HEK293 (cell line): ENCODE measurements at regions not wholly inside any gene's neighbourhood (a gene's known extent, or its start where the extent isn't known, plus 50 kb on each side); places are given as distances from the start of the nearest gene placed in this dataset.
A peak's percentile ranks its signal among the peaks of the same experiment; 100 is the strongest.

ENCODE experiments used
- CTCF ChIA-PET: fragments of 350-600 bp; formaldehyde crosslinking; extraction: SDS; loops from one replicate; lab custom pipeline; 2021; ENCODE audit warnings: antibody characterized with exemption; lab: Yijun Ruan, JAX
- POLR2A ChIA-PET: fragments of 300-600 bp; formaldehyde crosslinking; extraction: SDS; loops from one replicate; lab custom pipeline; 2020; ENCODE audit warnings: antibody characterized with exemption, inconsistent platforms; lab: Yijun Ruan, JAX
- H3K27ac ChIP-seq: fragments of 200-500 bp; sonication (Bioruptor generic); 2 replicates; pipeline ENCODE4 v1.5.1; 2014; ENCODE audit warnings: low read depth, low read length, control low read depth, inconsistent platforms; ENCODE audit errors: extremely low read depth
- H3K36me3 ChIP-seq, 2 experiments: fragments of 200-500 bp in 1 of 2; sonication (Bioruptor generic) in 1 of 2; 1 replicate in 1 of 2; 2 replicates in 1 of 2; pipeline ENCODE4 v1.5.1; 2014 to 2017; ENCODE audit warnings: inconsistent platforms in 2 of 2, low read length in 2 of 2; ENCODE audit not compliant: control insufficient read depth in 2 of 2, insufficient read depth in 1 of 2
- H3K4me1 ChIP-seq: fragments of 200-500 bp; sonication (Bioruptor generic); 2 replicates; pipeline ENCODE4 v1.5.1; 2014; ENCODE audit warnings: mild to moderate bottlenecking, low read length, inconsistent platforms; ENCODE audit not compliant: control insufficient read depth, insufficient read depth
- H3K4me3 ChIP-seq: 2 replicates; pipeline ENCODE4 v1.5.1; 2011; ENCODE audit warnings: low read depth, mild to moderate bottlenecking, control low read depth, low read length, moderate library complexity
- H3K9me3 ChIP-seq: fragments of 200-500 bp; sonication (Bioruptor generic); 2 replicates; pipeline ENCODE4 v1.5.1; 2014; ENCODE audit warnings: low read depth, low read length, inconsistent platforms; ENCODE audit not compliant: control insufficient read depth, insufficient read depth
- KLF8 ChIP-seq: fragments of 450-650 bp; formaldehyde crosslinking; IDR thresholded peaks from 2 replicates; pipeline ENCODE4 v1.5.1; 2016; ENCODE audit warnings: missing biosample characterization, missing genetic modification characterization
- MEIS1 ChIP-seq: sonication (generic); formaldehyde crosslinking; IDR thresholded peaks from 2 replicates; pipeline ENCODE4 v1.8.1; 2022; ENCODE audit warnings: missing genetic modification reagents, mild to moderate bottlenecking, borderline replicate concordance
- PBX3 ChIP-seq: sonication (generic); formaldehyde crosslinking; IDR thresholded peaks from 2 replicates; pipeline ENCODE4 v1.8.1; 2022; ENCODE audit warnings: mild to moderate bottlenecking, moderate library complexity, missing genetic modification reagents
- PRDM1 ChIP-seq: fragments of 450-650 bp; formaldehyde crosslinking; IDR thresholded peaks from 2 replicates; pipeline ENCODE4; 2016; ENCODE audit warnings: missing biosample characterization, missing genetic modification characterization
- ZBTB1 ChIP-seq: fragments of 450-650 bp; formaldehyde crosslinking; IDR thresholded peaks from 2 replicates; pipeline ENCODE4 v1.5.1; 2016; ENCODE audit warnings: missing biosample characterization, missing genetic modification characterization
- ZEB2 ChIP-seq: fragments of 450-650 bp; formaldehyde crosslinking; IDR thresholded peaks from 2 replicates; pipeline ENCODE4 v1.5.1; 2016; ENCODE audit warnings: missing biosample characterization, missing genetic modification characterization
- ZIC2 ChIP-seq: fragments of 450-650 bp; formaldehyde crosslinking; IDR thresholded peaks from 2 replicates; pipeline ENCODE4 v1.5.1; 2016; ENCODE audit warnings: missing biosample characterization, missing genetic modification characterization
- ZNF133 ChIP-seq: fragments of 450-650 bp; formaldehyde crosslinking; IDR thresholded peaks from 2 replicates; pipeline ENCODE4 v1.5.1; 2016; ENCODE audit warnings: missing biosample characterization, missing genetic modification characterization
- ZNF138 ChIP-seq: fragments of 450-650 bp; formaldehyde crosslinking; IDR thresholded peaks from 2 replicates; pipeline ENCODE4 v1.5.1; 2016; ENCODE audit warnings: missing biosample characterization, missing genetic modification characterization, borderline replicate concordance
- ZNF146 ChIP-seq: fragments of 450-650 bp; formaldehyde crosslinking; IDR thresholded peaks from 2 replicates; pipeline ENCODE4 v1.5.1; 2016; ENCODE audit warnings: missing biosample characterization, missing genetic modification characterization
- ZNF202 ChIP-seq: fragments of 450-650 bp; formaldehyde crosslinking; IDR thresholded peaks from 2 replicates; pipeline ENCODE4 v1.5.1; 2016; ENCODE audit warnings: missing biosample characterization, missing genetic modification characterization, borderline replicate concordance
- ZNF248 ChIP-seq: fragments of 450-650 bp; formaldehyde crosslinking; IDR thresholded peaks from 2 replicates; pipeline ENCODE4 v1.5.1; 2017; ENCODE audit warnings: missing biosample characterization, missing genetic modification characterization
- ZNF292 ChIP-seq: fragments of 450-650 bp; formaldehyde crosslinking; IDR thresholded peaks from 2 replicates; pipeline ENCODE4 v1.5.1; 2016; ENCODE audit warnings: low read depth, missing biosample characterization, missing genetic modification characterization, borderline replicate concordance
- ZNF366 ChIP-seq: fragments of 450-650 bp; formaldehyde crosslinking; conservative IDR thresholded peaks from 2 replicates; pipeline ENCODE4 v1.5.1; 2016; ENCODE audit warnings: missing biosample characterization, missing genetic modification characterization
- ZNF449 ChIP-seq: fragments of 450-650 bp; formaldehyde crosslinking; IDR thresholded peaks from 2 replicates; pipeline ENCODE4 v1.5.1; 2017; ENCODE audit warnings: missing biosample characterization, mild to moderate bottlenecking, missing genetic modification characterization, moderate library complexity
- ZNF521 ChIP-seq: fragments of 450-650 bp; formaldehyde crosslinking; IDR thresholded peaks from 2 replicates; pipeline ENCODE4 v1.5.1; 2017; ENCODE audit warnings: missing biosample characterization, mild to moderate bottlenecking, missing genetic modification characterization
- ZNF600 ChIP-seq: fragments of 450-650 bp; formaldehyde crosslinking; IDR thresholded peaks from 2 replicates; pipeline ENCODE4 v1.5.1; 2016; ENCODE audit warnings: missing biosample characterization, missing genetic modification characterization
- ZSCAN23 ChIP-seq: fragments of 450-650 bp; formaldehyde crosslinking; IDR thresholded peaks from 2 replicates; pipeline ENCODE4 v1.5.1; 2016; ENCODE audit warnings: missing biosample characterization, missing genetic modification characterization
- ZXDB ChIP-seq: fragments of 450-650 bp; formaldehyde crosslinking; IDR thresholded peaks from 2 replicates; pipeline ENCODE4 v1.5.1; 2016; ENCODE audit warnings: missing biosample characterization, missing genetic modification characterization
- TF ChIP-seq, protein P1 (sequence below): fragments of 450-650 bp; formaldehyde crosslinking; IDR thresholded peaks from 2 replicates; pipeline ENCODE4 v1.5.1; 2016; ENCODE audit warnings: missing biosample characterization, missing genetic modification characterization
- TF ChIP-seq, protein P2 (sequence below): fragments of 450-650 bp; formaldehyde crosslinking; IDR thresholded peaks from 2 replicates; pipeline ENCODE4 v1.5.1; 2016; ENCODE audit warnings: missing biosample characterization, missing genetic modification characterization
- TF ChIP-seq, protein P3 (sequence below): fragments of 450-650 bp; formaldehyde crosslinking; IDR thresholded peaks from 2 replicates; pipeline ENCODE4 v1.5.1; 2016; ENCODE audit warnings: missing biosample characterization, missing genetic modification characterization
- TF ChIP-seq, protein P4 (sequence below): fragments of 450-650 bp; formaldehyde crosslinking; IDR thresholded peaks from 2 replicates; pipeline ENCODE4 v1.5.1; 2016; ENCODE audit warnings: missing biosample characterization, missing genetic modification characterization
- TF ChIP-seq, protein P5 (sequence below): fragments of 450-650 bp; formaldehyde crosslinking; IDR thresholded peaks from 2 replicates; pipeline ENCODE4 v1.5.1; 2016; ENCODE audit warnings: missing biosample characterization, missing genetic modification characterization

- TF ChIP-seq KLF8 (tag by site-specific recombination) = 0 out of 2 replicates have a peak, but pooled peaks have one; percentile 12
- 0 out of 2 replicates have a peak, but pooled peaks have one; percentile 8 for TF ChIP-seq ZNF292 (tag by site-specific recombination)
- TF ChIP-seq, protein P1, sequence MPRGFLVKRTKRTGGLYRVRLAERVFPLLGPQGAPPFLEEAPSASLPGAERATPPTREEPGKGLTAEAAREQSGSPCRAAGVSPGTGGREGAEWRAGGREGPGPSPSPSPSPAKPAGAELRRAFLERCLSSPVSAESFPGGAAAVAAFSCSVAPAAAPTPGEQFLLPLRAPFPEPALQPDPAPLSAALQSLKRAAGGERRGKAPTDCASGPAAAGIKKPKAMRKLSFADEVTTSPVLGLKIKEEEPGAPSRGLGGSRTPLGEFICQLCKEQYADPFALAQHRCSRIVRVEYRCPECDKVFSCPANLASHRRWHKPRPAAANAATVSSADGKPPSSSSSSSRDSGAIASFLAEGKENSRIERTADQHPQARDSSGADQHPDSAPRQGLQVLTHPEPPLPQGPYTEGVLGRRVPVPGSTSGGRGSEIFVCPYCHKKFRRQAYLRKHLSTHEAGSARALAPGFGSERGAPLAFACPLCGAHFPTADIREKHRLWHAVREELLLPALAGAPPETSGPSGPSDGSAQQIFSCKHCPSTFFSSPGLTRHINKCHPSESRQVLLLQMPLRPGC = 0 out of 2 replicates have a peak, but pooled peaks have one; percentile 39
- TF ChIP-seq, protein P2, sequence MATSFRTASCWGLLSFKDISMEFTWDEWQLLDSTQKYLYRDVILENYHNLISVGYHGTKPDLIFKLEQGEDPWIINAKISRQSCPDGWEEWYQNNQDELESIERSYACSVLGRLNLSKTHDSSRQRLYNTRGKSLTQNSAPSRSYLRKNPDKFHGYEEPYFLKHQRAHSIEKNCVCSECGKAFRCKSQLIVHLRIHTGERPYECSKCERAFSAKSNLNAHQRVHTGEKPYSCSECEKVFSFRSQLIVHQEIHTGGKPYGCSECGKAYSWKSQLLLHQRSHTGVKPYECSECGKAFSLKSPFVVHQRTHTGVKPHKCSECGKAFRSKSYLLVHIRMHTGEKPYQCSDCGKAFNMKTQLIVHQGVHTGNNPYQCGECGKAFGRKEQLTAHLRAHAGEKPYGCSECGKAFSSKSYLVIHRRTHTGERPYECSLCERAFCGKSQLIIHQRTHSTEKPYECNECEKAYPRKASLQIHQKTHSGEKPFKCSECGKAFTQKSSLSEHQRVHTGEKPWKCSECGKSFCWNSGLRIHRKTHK (tag by site-specific recombination) = no peak
- TF ChIP-seq, protein P3, sequence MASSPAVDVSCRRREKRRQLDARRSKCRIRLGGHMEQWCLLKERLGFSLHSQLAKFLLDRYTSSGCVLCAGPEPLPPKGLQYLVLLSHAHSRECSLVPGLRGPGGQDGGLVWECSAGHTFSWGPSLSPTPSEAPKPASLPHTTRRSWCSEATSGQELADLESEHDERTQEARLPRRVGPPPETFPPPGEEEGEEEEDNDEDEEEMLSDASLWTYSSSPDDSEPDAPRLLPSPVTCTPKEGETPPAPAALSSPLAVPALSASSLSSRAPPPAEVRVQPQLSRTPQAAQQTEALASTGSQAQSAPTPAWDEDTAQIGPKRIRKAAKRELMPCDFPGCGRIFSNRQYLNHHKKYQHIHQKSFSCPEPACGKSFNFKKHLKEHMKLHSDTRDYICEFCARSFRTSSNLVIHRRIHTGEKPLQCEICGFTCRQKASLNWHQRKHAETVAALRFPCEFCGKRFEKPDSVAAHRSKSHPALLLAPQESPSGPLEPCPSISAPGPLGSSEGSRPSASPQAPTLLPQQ (tag by site-specific recombination) = 0 out of 2 replicates have a peak, but pooled peaks have one; percentile 34
- TF ChIP-seq ZNF600 (tag by site-specific recombination) = peak; percentile 84
- TF ChIP-seq ZEB2 (tag by site-specific recombination) = peak; percentile 66; the same call in 1 of the 2 replicates
- 0 out of 2 replicates have a peak, but pooled peaks have one; percentile 35 for TF ChIP-seq ZNF449 (tag by site-specific recombination)
- 0 out of 2 replicates have a peak, but pooled peaks have one; percentile 31 for TF ChIP-seq ZNF366 (tag by site-specific recombination)
Observed at GRCh38 chr15:70582143-70582945, 181.0 kb downstream of the UACA start (continued).

DNA sequence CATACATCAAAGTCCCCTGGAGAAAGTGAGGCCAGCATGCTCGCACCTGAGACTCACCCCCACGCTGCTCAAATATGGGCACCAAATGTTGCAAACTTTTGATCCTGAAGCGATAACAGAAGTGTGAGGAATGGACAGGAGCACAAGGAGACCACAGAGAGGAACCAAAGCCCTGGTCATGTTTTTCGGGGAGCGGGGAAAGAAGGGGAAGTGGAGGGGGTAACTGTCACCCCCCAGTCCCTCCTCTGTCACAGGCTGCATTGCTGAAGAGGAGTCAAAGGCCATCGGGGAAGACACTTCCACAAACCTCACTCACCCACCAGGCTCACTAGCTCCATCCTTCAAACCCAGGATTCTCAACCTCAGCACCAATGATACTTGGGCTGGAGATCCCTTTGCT, 182.4 kb downstream of the UACA start:
- ChIA-PET POLR2A (interaction anchor here (1.0 kb wide), 1 partner anchor 73 kb away, joined by 3 read pairs; no protein-coding TSS in a partner anchor), CTCF (interaction anchor here (0.7 to 7.6 kb wide), 3 partner anchors 11 to 487 kb away, joined by 3 to 50 read pairs (median 46); no protein-coding TSS in a partner anchor)
- no peaks in the 10 kb centered on the region for H3K9me3 ChIP-seq
- peaks cover 27% of the 10 kb centered on the region for H3K4me1 ChIP-seq
- no peaks in the 10 kb centered on the region for H3K36me3 ChIP-seq
- no peak overlapping the region for H3K27ac ChIP-seq
- H3K4me3 ChIP-seq = no peak overlapping the region
- no peak for TF ChIP-seq PRDM1
- no peak for TF ChIP-seq ZNF248 (tag by site-specific recombination)
- TF ChIP-seq ZNF521 (tag by site-specific recombination) = no peak
- TF ChIP-seq, protein P4, sequence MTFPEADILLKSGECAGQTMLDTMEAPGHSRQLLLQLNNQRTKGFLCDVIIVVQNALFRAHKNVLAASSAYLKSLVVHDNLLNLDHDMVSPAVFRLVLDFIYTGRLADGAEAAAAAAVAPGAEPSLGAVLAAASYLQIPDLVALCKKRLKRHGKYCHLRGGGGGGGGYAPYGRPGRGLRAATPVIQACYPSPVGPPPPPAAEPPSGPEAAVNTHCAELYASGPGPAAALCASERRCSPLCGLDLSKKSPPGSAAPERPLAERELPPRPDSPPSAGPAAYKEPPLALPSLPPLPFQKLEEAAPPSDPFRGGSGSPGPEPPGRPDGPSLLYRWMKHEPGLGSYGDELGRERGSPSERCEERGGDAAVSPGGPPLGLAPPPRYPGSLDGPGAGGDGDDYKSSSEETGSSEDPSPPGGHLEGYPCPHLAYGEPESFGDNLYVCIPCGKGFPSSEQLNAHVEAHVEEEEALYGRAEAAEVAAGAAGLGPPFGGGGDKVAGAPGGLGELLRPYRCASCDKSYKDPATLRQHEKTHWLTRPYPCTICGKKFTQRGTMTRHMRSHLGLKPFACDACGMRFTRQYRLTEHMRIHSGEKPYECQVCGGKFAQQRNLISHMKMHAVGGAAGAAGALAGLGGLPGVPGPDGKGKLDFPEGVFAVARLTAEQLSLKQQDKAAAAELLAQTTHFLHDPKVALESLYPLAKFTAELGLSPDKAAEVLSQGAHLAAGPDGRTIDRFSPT (tag by site-specific recombination) = no peak
- TF ChIP-seq PBX3 = no peak
- TF ChIP-seq, protein P5, sequence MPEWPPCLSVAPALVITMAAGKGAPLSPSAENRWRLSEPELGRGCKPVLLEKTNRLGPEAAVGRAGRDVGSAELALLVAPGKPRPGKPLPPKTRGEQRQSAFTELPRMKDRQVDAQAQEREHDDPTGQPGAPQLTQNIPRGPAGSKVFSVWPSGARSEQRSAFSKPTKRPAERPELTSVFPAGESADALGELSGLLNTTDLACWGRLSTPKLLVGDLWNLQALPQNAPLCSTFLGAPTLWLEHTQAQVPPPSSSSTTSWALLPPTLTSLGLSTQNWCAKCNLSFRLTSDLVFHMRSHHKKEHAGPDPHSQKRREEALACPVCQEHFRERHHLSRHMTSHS (tag by site-specific recombination) = no peak
- TF ChIP-seq ZBTB1 (tag by site-specific recombination) = no peak
- no peak for TF ChIP-seq ZNF146 (tag by site-specific recombination)
- no peak for TF ChIP-seq ZNF202 (tag by site-specific recombination)
- TF ChIP-seq ZXDB (tag by site-specific recombination) = no peak
- no peak for TF ChIP-seq ZNF133 (tag by site-specific recombination)
- no peak for TF ChIP-seq ZIC2 (tag by site-specific recombination)
- TF ChIP-seq ZNF138 = no peak
- TF ChIP-seq ZSCAN23 (tag by site-specific recombination) = no peak
- TF ChIP-seq MEIS1 (CRISPR knock-in tag) = no peak
